ENCODE measurements at regions not wholly inside any gene's neighbourhood (a gene's known extent, or its start where the extent isn't known, plus 50 kb on each side); places are given as distances from the start of the nearest gene placed in this dataset.

- TF ChIP-seq CTCF (IDR thresholded peaks at IDR 0.05) (no peak), POLR2A (IDR thresholded peaks at IDR 0.05) (no peak)
These were observed 82.8 kb upstream of the SLC4A4 start for GRCh38 chr4:71255976-71256375.
